ENCODE measurements at regions not wholly inside any gene's neighbourhood (a gene's known extent, or its start where the extent isn't known, plus 50 kb on each side); places are given as distances from the start of the nearest gene placed in this dataset.

- WGBS, 2 donors = 68 to 88% methylated on average over 5 of the region's 5 CpGs
- Histone ChIP-seq H3K27me3 (no peaks in the 10 kb centered on the region), H3K4me1 (peaks cover 57% of the 10 kb centered on the region), H3K27ac (no peak overlapping the region), H3K9me3 (no peaks in the 10 kb centered on the region), H3K36me3 (ENCODE audit: low read depth, missing control alignments) (no peaks in the 10 kb centered on the region), H3K4me3 (no peak overlapping the region)
- TF ChIP-seq POLR2A (IDR thresholded peaks at IDR 0.05) = no peak
- TF ChIP-seq, protein P1, sequence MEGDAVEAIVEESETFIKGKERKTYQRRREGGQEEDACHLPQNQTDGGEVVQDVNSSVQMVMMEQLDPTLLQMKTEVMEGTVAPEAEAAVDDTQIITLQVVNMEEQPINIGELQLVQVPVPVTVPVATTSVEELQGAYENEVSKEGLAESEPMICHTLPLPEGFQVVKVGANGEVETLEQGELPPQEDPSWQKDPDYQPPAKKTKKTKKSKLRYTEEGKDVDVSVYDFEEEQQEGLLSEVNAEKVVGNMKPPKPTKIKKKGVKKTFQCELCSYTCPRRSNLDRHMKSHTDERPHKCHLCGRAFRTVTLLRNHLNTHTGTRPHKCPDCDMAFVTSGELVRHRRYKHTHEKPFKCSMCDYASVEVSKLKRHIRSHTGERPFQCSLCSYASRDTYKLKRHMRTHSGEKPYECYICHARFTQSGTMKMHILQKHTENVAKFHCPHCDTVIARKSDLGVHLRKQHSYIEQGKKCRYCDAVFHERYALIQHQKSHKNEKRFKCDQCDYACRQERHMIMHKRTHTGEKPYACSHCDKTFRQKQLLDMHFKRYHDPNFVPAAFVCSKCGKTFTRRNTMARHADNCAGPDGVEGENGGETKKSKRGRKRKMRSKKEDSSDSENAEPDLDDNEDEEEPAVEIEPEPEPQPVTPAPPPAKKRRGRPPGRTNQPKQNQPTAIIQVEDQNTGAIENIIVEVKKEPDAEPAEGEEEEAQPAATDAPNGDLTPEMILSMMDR (IDR thresholded peaks at IDR 0.05) = no peak
- intact Hi-C loops (cut with DNase I; ENCODE audit: low total_unique reads) = no loop called here
- no peak for DNase-seq
Observed at GRCh38 chr1:47550929-47551328, 113.1 kb downstream of the FOXD2 start.

DNA sequence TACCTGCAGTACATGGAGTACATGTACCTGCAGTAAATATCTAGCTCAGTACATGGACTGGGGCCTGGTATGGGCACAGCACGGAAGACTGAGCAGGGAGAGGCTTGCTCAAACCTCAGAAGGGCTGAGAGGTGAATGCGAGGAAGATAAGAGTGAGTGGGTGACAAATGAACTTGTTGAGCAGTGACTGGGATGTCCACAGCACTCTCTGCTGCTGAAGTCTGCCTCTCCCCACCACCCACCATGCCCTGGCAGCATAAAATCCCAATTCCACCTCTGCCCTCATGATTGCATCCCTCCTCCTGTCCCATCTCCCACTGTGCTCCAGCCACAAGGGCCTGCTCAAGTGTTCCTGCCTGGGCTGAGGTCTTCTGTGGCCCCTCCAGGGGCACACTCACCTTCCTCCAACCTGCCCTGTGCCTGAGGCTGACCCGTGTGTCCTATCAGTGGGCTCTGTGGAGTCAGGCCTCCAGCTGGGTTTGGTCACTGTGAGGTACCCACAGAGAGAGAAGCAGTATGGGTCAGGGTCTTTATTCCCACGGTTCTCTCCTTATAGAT is 114.2 kb downstream of the FOXD2 start:
- TF ChIP-seq, protein P1 (IDR thresholded peaks at IDR 0.05) = no peak
- no peak for TF ChIP-seq POLR2A (IDR thresholded peaks at IDR 0.05)
- Histone ChIP-seq H3K4me1 (peaks cover 65% of the 10 kb centered on the region), H3K36me3 (ENCODE audit: low read depth, missing control alignments) (no peaks in the 10 kb centered on the region), H3K27ac (peak overlapping the region; percentile 61 to 65), H3K4me3 (no peak overlapping the region), H3K27me3 (no peaks in the 10 kb centered on the region), H3K9me3 (no peaks in the 10 kb centered on the region)
- WGBS, 2 donors = 52 to 93% methylated on average over 4 of the region's 4 CpGs
- DNase-seq = no peak
- intact Hi-C loops (cut with DNase I; ENCODE audit: low total_unique reads) = no loop called here

DNA sequence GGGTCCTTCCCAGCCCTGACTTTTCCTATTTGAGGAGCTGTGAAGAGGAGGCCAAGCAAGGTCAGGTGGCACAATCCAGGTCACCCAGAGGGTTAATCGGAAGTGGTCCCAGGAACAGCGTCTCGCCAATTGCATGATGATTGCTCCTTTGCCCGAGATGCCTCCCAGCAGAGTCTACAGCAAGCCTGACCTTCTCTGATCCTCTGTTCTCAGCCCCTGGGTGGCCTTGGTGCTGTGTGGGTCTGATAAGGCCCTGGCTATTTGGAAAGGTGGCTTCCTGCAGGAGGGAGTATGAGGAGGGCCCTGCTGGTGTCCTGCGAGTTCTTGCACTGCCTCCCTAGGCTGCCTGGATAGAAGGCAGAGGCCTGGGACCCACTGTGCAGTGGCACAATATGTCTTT is 116.2 kb downstream of the FOXD2 start:
- no peak overlapping the region for H3K4me3 ChIP-seq
- DNase-seq = peak; percentile 49
- H3K27ac ChIP-seq = peak overlapping the region in 1 of 2 donors; percentile 61
- no peaks in the 10 kb centered on the region for H3K27me3 ChIP-seq
- peaks cover 49% of the 10 kb centered on the region for H3K4me1 ChIP-seq
- intact Hi-C loops (cut with DNase I; ENCODE audit: low total_unique reads) = no loop called here
- TF ChIP-seq, protein P1 (IDR thresholded peaks at IDR 0.05) = no peak
- 53 to 65% methylated on average over 4 to 5 of the region's 5 CpGs for WGBS, 2 donors
- no peaks in the 10 kb centered on the region for H3K9me3 ChIP-seq
- H3K36me3 ChIP-seq (ENCODE audit: low read depth, missing control alignments) = no peaks in the 10 kb centered on the region

DNA sequence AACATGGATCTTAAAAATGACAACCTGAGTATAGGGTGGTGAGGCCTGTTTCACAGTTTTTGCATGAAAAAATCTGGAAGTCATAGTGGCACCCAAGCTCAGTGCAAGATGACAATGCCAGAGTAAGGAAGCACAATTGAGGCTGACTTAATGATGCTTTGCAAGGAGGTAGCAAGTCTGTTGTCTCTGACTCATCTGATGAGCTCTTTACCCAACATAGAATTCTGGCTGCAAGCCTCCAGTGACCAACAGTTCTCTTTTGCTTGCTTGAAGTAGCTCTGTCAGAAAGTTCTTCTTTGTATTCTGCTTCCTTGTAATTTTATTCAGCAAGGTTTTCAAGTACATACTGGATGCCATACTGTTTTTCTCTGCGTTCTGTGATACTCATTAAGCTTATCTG is 117.1 kb downstream of the FOXD2 start:
- no peaks in the 10 kb centered on the region for H3K36me3 ChIP-seq (ENCODE audit: low read depth, missing control alignments)
- no peaks in the 10 kb centered on the region for H3K27me3 ChIP-seq
- no peaks in the 10 kb centered on the region for H3K9me3 ChIP-seq
- no peak overlapping the region for H3K4me3 ChIP-seq
- TF ChIP-seq, protein P1 (IDR thresholded peaks at IDR 0.05) = no peak
- TF ChIP-seq POLR2A (IDR thresholded peaks at IDR 0.05) = no peak
- H3K27ac ChIP-seq = no peak overlapping the region
- intact Hi-C loops (cut with DNase I; ENCODE audit: low total_unique reads) = no loop called here
- peaks cover 55% of the 10 kb centered on the region for H3K4me1 ChIP-seq
- no peak for DNase-seq
- WGBS, 2 donors = 79 to 89% methylated on average over 1 of the region's 1 CpG

- no peak for DNase-seq
- Histone ChIP-seq H3K9me3 (no peaks in the 10 kb centered on the region), H3K36me3 (ENCODE audit: low read depth, missing control alignments) (no peaks in the 10 kb centered on the region), H3K4me1 (peaks cover 59% of the 10 kb centered on the region), H3K27ac (no peak overlapping the region), H3K4me3 (no peak overlapping the region), H3K27me3 (no peaks in the 10 kb centered on the region)
- TF ChIP-seq, protein P1 (IDR thresholded peaks at IDR 0.05) = no peak
- intact Hi-C loops (cut with DNase I; ENCODE audit: low total_unique reads) = no loop called here
- 72 to 74% methylated on average over 2 of the region's 2 CpGs for WGBS, 2 donors
Observed at GRCh38 chr1:47555306-47555705, 117.5 kb downstream of the FOXD2 start.
